NCI-H524 (cell line): ENCODE measurements at regions not wholly inside any gene's neighbourhood (a gene's known extent, or its start where the extent isn't known, plus 50 kb on each side); places are given as distances from the start of the nearest gene placed in this dataset.

ENCODE experiments used
- DNase-seq, 2 experiments: peaks; one replicate each; lab custom pipeline; 2025; lab: John Stamatoyannopoulos, UW

- no peak for DNase-seq
These were observed 56.7 kb upstream of the ZC3H11B start for GRCh38 chr1:219669556-219669955.

- no peak for DNase-seq
These were observed 56.1 kb upstream of the ZC3H11B start for GRCh38 chr1:219669042-219669441.

GRCh38 chr1:219668446-219668845, 55.5 kb upstream of the ZC3H11B start:
- DNase-seq: no peak

- DNase-seq: no peak
These were observed 53.3 kb upstream of the ZC3H11B start for GRCh38 chr1:219666242-219666641.

GRCh38 chr1:219665089-219665488, 52.2 kb upstream of the ZC3H11B start:
- DNase-seq: no peak

- DNase-seq: no peak
These were observed 51.6 kb upstream of the ZC3H11B start for GRCh38 chr1:219664310-219665029.
